DND-41 (cell line): ENCODE measurements at regions not wholly inside any gene's neighbourhood (a gene's known extent, or its start where the extent isn't known, plus 50 kb on each side); places are given as distances from the start of the nearest gene placed in this dataset.

Experiments used
- ATAC-seq: fragments of 200-7000 bp; cut with Tn5 transposase; 3 replicates; pipeline ENCODE4 v1.9.1; 2021; ENCODE audit warnings: low read depth; ENCODE audit not compliant: insufficient read depth
- DNase-seq: peaks from one replicate; pipeline ENCODE4 v3.0.0-alpha.2; 2020
- H2AFZ ChIP-seq: 2 replicates; pipeline ENCODE4 v1.6.0; 2012; ENCODE audit warnings: low read depth, low read length
- H3K27ac ChIP-seq: 2 replicates; pipeline ENCODE4 v1.5.1; 2012; ENCODE audit warnings: low read length, inconsistent platforms
- H3K27me3 ChIP-seq: fragments of 200-600 bp; sonication (generic); 2 replicates; pipeline ENCODE4 v1.6.0; 2012; ENCODE audit warnings: low read length, mild to moderate bottlenecking, inconsistent platforms; ENCODE audit not compliant: insufficient read depth, poor library complexity
- H3K36me3 ChIP-seq: 2 replicates; pipeline ENCODE4 v1.5.1; 2012; ENCODE audit warnings: low read length, inconsistent platforms; ENCODE audit not compliant: insufficient read depth
- H3K4me1 ChIP-seq: 2 replicates; pipeline ENCODE4 v1.5.1; 2012; ENCODE audit warnings: mild to moderate bottlenecking, low read length; ENCODE audit not compliant: insufficient read depth
- H3K4me2 ChIP-seq: 2 replicates; pipeline ENCODE4 v1.6.0; 2012; ENCODE audit warnings: mild to moderate bottlenecking, moderate library complexity, low read length, inconsistent platforms; ENCODE audit not compliant: insufficient read depth
- H3K4me3 ChIP-seq, 2 experiments: fragments of 200-600 bp in 1 of 2; shearing (Covaris generic) in 1 of 2; 2 replicates each; pipeline ENCODE4 v1.5.1; 2012 to 2016; ENCODE audit warnings: inconsistent platforms in 2 of 2, low read length in 2 of 2, mild to moderate bottlenecking in 2 of 2, low read depth in 1 of 2, moderate library complexity in 1 of 2
- H3K79me2 ChIP-seq: 2 replicates; pipeline ENCODE4 v1.6.0; 2012; ENCODE audit warnings: low read length, inconsistent platforms; ENCODE audit not compliant: insufficient read depth
- H3K9ac ChIP-seq: 2 replicates; pipeline ENCODE4 v1.6.0; 2012; ENCODE audit warnings: low read depth, mild to moderate bottlenecking, inconsistent platforms, low read length, moderate library complexity
- H3K9me3 ChIP-seq: 2 replicates; pipeline ENCODE4 v1.5.1; 2012; ENCODE audit warnings: low read length, moderate library complexity, mild to moderate bottlenecking, inconsistent platforms; ENCODE audit not compliant: insufficient read depth, severe bottlenecking
- H4K20me1 ChIP-seq: 2 replicates; pipeline ENCODE4 v1.6.0; 2012; ENCODE audit warnings: low read length; ENCODE audit not compliant: insufficient read depth
- EZH2 ChIP-seq: IDR thresholded peaks from 3 replicates; pipeline ENCODE4 v1.6.1; 2012; ENCODE audit warnings: borderline replicate concordance, low read depth, mild to moderate bottlenecking, moderate library complexity, low read length, inconsistent platforms; ENCODE audit not compliant: severe bottlenecking
- TF ChIP-seq, protein P1 (sequence below): IDR thresholded peaks from 2 replicates; pipeline ENCODE4 v1.5.1; 2012; ENCODE audit warnings: borderline replicate concordance, low read length, moderate library complexity, mild to moderate bottlenecking; ENCODE audit not compliant: poor library complexity, severe bottlenecking; ENCODE audit errors: extremely low read depth

DNA sequence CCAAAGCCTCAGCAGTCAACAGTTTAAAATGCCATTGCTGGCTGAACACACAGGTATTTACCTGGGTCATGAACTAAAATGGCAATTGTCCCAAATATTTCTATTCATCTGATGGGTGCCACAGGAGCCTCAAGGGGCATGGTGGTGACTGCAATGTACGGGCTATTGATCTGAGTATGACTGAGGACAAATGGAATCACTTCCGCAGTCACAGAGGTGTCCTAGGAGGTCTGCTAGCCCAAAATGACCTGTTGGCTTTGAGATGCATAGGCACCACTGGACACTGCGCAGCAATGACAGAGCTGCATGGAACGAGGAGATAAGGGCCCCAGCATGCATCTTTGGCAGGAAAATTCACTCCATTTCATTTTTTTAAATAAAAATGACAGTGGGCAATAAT, 474.1 kb upstream of the SOX5 start:
- Histone ChIP-seq H3K4me3 (peak overlapping the region; percentile 8 to 45; a peak in 3 of 4 replicates), H2AFZ (peak overlapping the region; percentile 40), H3K4me2 (peak overlapping the region; percentile 60), H3K9me3 (peaks cover 6% of the 10 kb centered on the region), H3K27me3 (no peaks in the 10 kb centered on the region), H4K20me1 (no peaks in the 10 kb centered on the region), H3K9ac (peak overlapping the region; percentile 60), H3K4me1 (peaks cover 70% of the 10 kb centered on the region), H3K79me2 (peaks cover 3% of the 10 kb centered on the region; the same call in 1 of the 2 replicates), H3K27ac (peak overlapping the region; percentile 95), H3K36me3 (no peaks in the 10 kb centered on the region)
- no peak for DNase-seq
- TF ChIP-seq, protein P1, sequence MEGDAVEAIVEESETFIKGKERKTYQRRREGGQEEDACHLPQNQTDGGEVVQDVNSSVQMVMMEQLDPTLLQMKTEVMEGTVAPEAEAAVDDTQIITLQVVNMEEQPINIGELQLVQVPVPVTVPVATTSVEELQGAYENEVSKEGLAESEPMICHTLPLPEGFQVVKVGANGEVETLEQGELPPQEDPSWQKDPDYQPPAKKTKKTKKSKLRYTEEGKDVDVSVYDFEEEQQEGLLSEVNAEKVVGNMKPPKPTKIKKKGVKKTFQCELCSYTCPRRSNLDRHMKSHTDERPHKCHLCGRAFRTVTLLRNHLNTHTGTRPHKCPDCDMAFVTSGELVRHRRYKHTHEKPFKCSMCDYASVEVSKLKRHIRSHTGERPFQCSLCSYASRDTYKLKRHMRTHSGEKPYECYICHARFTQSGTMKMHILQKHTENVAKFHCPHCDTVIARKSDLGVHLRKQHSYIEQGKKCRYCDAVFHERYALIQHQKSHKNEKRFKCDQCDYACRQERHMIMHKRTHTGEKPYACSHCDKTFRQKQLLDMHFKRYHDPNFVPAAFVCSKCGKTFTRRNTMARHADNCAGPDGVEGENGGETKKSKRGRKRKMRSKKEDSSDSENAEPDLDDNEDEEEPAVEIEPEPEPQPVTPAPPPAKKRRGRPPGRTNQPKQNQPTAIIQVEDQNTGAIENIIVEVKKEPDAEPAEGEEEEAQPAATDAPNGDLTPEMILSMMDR: no peak
- no peak for TF ChIP-seq EZH2
- no peak for ATAC-seq

DNA sequence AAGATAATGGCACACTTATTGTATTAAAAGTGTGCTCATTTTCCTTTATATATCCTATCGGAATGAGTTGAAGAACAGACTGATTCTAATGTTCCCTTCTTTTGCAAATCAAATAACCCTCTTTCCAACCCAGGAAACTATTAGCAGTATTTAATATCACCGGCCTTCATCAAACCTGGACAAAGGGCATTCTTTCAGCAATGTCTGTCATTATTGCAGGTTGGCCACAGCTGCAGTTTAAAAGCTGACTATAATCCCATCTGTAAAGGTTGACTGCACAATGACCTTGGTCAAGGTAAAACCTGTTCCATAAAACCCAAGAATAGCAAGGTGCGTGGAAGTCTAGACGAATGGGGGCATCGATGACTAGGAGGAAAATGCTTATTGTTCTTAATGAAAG, 472.3 kb upstream of the SOX5 start:
- no peak overlapping the region for H3K9ac ChIP-seq
- TF ChIP-seq, protein P1: no peak
- no peak for TF ChIP-seq EZH2
- H3K9me3 ChIP-seq: peaks cover 6% of the 10 kb centered on the region
- DNase-seq: no peak
- ATAC-seq: no peak
- no peak overlapping the region for H2AFZ ChIP-seq
- no peaks in the 10 kb centered on the region for H3K36me3 ChIP-seq
- no peaks in the 10 kb centered on the region for H4K20me1 ChIP-seq
- H3K79me2 ChIP-seq: peaks cover 3% of the 10 kb centered on the region; the same call in 1 of the 2 replicates
- peaks cover 52% of the 10 kb centered on the region for H3K4me1 ChIP-seq
- H3K27me3 ChIP-seq: no peaks in the 10 kb centered on the region
- H3K4me2 ChIP-seq: no peak overlapping the region
- H3K27ac ChIP-seq: no peak overlapping the region; the same call in 1 of the 2 replicates
- no peak overlapping the region for H3K4me3 ChIP-seq

- peaks cover 27% of the 10 kb centered on the region for H3K4me1 ChIP-seq
- H2AFZ ChIP-seq: no peak overlapping the region
- H3K4me2 ChIP-seq: no peak overlapping the region
- H4K20me1 ChIP-seq: no peaks in the 10 kb centered on the region
- H3K9me3 ChIP-seq: peaks cover 6% of the 10 kb centered on the region
- no peaks in the 10 kb centered on the region; the same call in 1 of the 2 replicates for H3K79me2 ChIP-seq
- no peak overlapping the region for H3K9ac ChIP-seq
- no peak overlapping the region for H3K4me3 ChIP-seq
- H3K27me3 ChIP-seq: no peaks in the 10 kb centered on the region
- DNase-seq: no peak
- no peak overlapping the region for H3K27ac ChIP-seq
- no peak for ATAC-seq
- TF ChIP-seq, protein P1: no peak
- no peak for TF ChIP-seq EZH2
- no peaks in the 10 kb centered on the region for H3K36me3 ChIP-seq
Measured at GRCh38 chr12:24418157-24418556, 468.7 kb upstream of the SOX5 start.
